HG03060 (cell line): ENCODE measurements at regions not wholly inside any gene's neighbourhood (a gene's known extent, or its start where the extent isn't known, plus 50 kb on each side); places are given as distances from the start of the nearest gene placed in this dataset.

Source experiments
- ATAC-seq: cut with Tn5 transposase; IDR thresholded peaks from one replicate; pipeline ENCODE4 v1.9.1; 2021; ENCODE audit warnings: low read depth, moderate number of reproducible peaks; ENCODE audit not compliant: unreplicated experiment

- ATAC-seq: peak; percentile 95
Observed at GRCh38 chr18:60146220-60146960, 226.2 kb downstream of the MC4R start.

- peak; percentile 23 for ATAC-seq
Observed at GRCh38 chr18:60145776-60146175, 226.8 kb downstream of the MC4R start.

- ATAC-seq: no peak
Observed at GRCh38 chr18:60134806-60135205, 235.0 kb downstream of the PMAIP1 start.

GRCh38 chr18:60130284-60130683, 230.5 kb downstream of the PMAIP1 start:
- ATAC-seq: no peak

GRCh38 chr18:60123031-60123430, 223.2 kb downstream of the PMAIP1 start:
- no peak for ATAC-seq

- no peak for ATAC-seq
Observed at GRCh38 chr18:60122339-60122738, 222.5 kb downstream of the PMAIP1 start.

- no peak for ATAC-seq
Observed at GRCh38 chr18:60120231-60120750, 220.5 kb downstream of the PMAIP1 start.

GRCh38 chr18:60117321-60117720, 217.5 kb downstream of the PMAIP1 start:
- ATAC-seq: no peak

- ATAC-seq: no peak
Observed at GRCh38 chr18:60113396-60113795, 213.6 kb downstream of the PMAIP1 start.

- no peak for ATAC-seq
Observed at GRCh38 chr18:60112369-60112768, 212.6 kb downstream of the PMAIP1 start.

GRCh38 chr18:60111525-60111924, 211.7 kb downstream of the PMAIP1 start:
- ATAC-seq: no peak

- no peak for ATAC-seq
Observed at GRCh38 chr18:60110836-60111235, 211.0 kb downstream of the PMAIP1 start.

GRCh38 chr18:60100778-60101177, 201.0 kb downstream of the PMAIP1 start:
- no peak for ATAC-seq

GRCh38 chr18:60099709-60100108, 199.9 kb downstream of the PMAIP1 start:
- ATAC-seq: no peak

GRCh38 chr18:60096428-60096827, 196.6 kb downstream of the PMAIP1 start:
- no peak for ATAC-seq

GRCh38 chr18:60092073-60092472, 192.3 kb downstream of the PMAIP1 start:
- no peak for ATAC-seq

- ATAC-seq: no peak
Observed at GRCh38 chr18:60090170-60090569, 190.4 kb downstream of the PMAIP1 start.

- no peak for ATAC-seq
Observed at GRCh38 chr18:60082790-60083189, 183.0 kb downstream of the PMAIP1 start.

- no peak for ATAC-seq
Observed at GRCh38 chr18:60082282-60082681, 182.5 kb downstream of the PMAIP1 start.

- no peak for ATAC-seq
Observed at GRCh38 chr18:60075477-60075876, 175.7 kb downstream of the PMAIP1 start.

- no peak for ATAC-seq
Observed at GRCh38 chr18:60070631-60071030, 170.8 kb downstream of the PMAIP1 start.

- ATAC-seq: no peak
Observed at GRCh38 chr18:60069145-60069544, 169.3 kb downstream of the PMAIP1 start.
